Panc1 (cell line): ENCODE measurements at regions not wholly inside any gene's neighbourhood (a gene's known extent, or its start where the extent isn't known, plus 50 kb on each side); places are given as distances from the start of the nearest gene placed in this dataset.
"Not testable (repeated sequence)": the region's sequence is repeated elsewhere in the genome, so short reads cannot be mapped to it uniquely, and the experiment has no call there.

ENCODE experiments used
- ATAC-seq: fragments of 200-7000 bp; cut with Tn5 transposase; 2 replicates; pipeline ENCODE4 v1.9.1; 2020; ENCODE audit warnings: mild to moderate bottlenecking, moderate library complexity
- BruUV-seq: library from RNA; stranded (reverse); fragments of 400-500 nt; replicated peaks from 2 replicates; lab custom pipeline; 2021; lab: Mats Ljungman, UMichigan
- CTCF ChIA-PET: fragments of 300-600 bp; sonication (Branson Sonifier 250); formaldehyde crosslinking; loops from one replicate; lab custom pipeline; 2022; ENCODE audit warnings: antibody characterized with exemption; lab: Charles Lee
- POLR2A ChIA-PET: fragments of 300-600 bp; sonication (Branson Sonifier 250); formaldehyde crosslinking; loops from one replicate; lab custom pipeline; 2022; ENCODE audit warnings: antibody characterized with exemption; lab: Charles Lee
- DNase-seq: peaks from one replicate; pipeline ENCODE4 v3.0.0-alpha.2; 2010; ENCODE audit warnings: low read depth, low spot score
- H3K27ac ChIP-seq: 2 replicates; pipeline ENCODE4 v1.5.1; 2011; ENCODE audit warnings: mild to moderate bottlenecking, low read length, inconsistent platforms
- H3K27me3 ChIP-seq: fragments of 200-500 bp; sonication (Bioruptor generic); 2 replicates; pipeline ENCODE4 v1.6.0; 2014; ENCODE audit warnings: low read length, inconsistent platforms; ENCODE audit not compliant: control insufficient read depth, insufficient read depth
- H3K36me3 ChIP-seq: fragments of 200-500 bp; sonication (Bioruptor generic); 2 replicates; pipeline ENCODE4 v1.5.1; 2014; ENCODE audit warnings: inconsistent platforms, mild to moderate bottlenecking, low read length, moderate library complexity; ENCODE audit not compliant: control insufficient read depth, insufficient read depth
- H3K4me1 ChIP-seq: 2 replicates; pipeline ENCODE4 v1.5.1; 2011; ENCODE audit warnings: inconsistent platforms, mild to moderate bottlenecking, low read length, moderate library complexity; ENCODE audit not compliant: control insufficient read depth, insufficient read depth
- H3K4me3 ChIP-seq, 2 experiments: 2 replicates each; pipeline ENCODE4 v1.5.1; 2011 to 2012; ENCODE audit warnings: low read depth in 2 of 2, low read length in 2 of 2, mild to moderate bottlenecking in 2 of 2, inconsistent platforms in 1 of 2, moderate library complexity in 1 of 2
- H3K9me3 ChIP-seq: fragments of 200-500 bp; sonication (Bioruptor generic); 2 replicates; pipeline ENCODE4 v1.5.1; 2014; ENCODE audit warnings: low read depth, mild to moderate bottlenecking, inconsistent platforms, low read length, moderate library complexity; ENCODE audit not compliant: control insufficient read depth, insufficient read depth
- POLR2AphosphoS5 ChIP-seq: IDR thresholded peaks from 2 replicates; pipeline ENCODE4 v1.6.1; 2012; ENCODE audit warnings: mild to moderate bottlenecking, low read depth, low read length, moderate library complexity
- SIN3A ChIP-seq: IDR thresholded peaks from 2 replicates; pipeline ENCODE4 v1.6.1; 2012; ENCODE audit warnings: low read depth, mild to moderate bottlenecking, low read length, moderate library complexity, borderline replicate concordance; ENCODE audit not compliant: insufficient read depth
- TCF7L2 ChIP-seq: IDR thresholded peaks from 2 replicates; pipeline ENCODE4 v1.6.1; 2011; ENCODE audit warnings: mild to moderate bottlenecking, low read depth, low read length, inconsistent platforms
- in situ Hi-C: cut with HindIII; loops from 2 replicates; pipeline ENCODE4 v1.10.0; 2016; ENCODE audit warnings: low sequenced_read_pairs, low pct_unique_long_range_greater_than_20kb
- intact Hi-C: fragments of 100-400 bp; cut with micrococcal nuclease; formaldehyde crosslinking; loops from one replicate; pipeline ENCODE4 v1.10.0; 2022; ENCODE audit not compliant: unreplicated experiment
- TF ChIP-seq, protein P1 (sequence below), 2 experiments: IDR thresholded peaks; 2 replicates each; pipeline ENCODE4 v1.6.1; 2011 to 2012; ENCODE audit warnings: low read depth in 2 of 2, control low read depth in 1 of 2, low read length in 1 of 2, mild to moderate bottlenecking in 1 of 2, moderate library complexity in 1 of 2; ENCODE audit not compliant: insufficient read depth in 1 of 2
- TF ChIP-seq, protein P2 (sequence below): fragments of 450-650 bp; IDR thresholded peaks from 2 replicates; pipeline ENCODE4 v1.5.1; 2017; ENCODE audit warnings: mild to moderate bottlenecking

DNA sequence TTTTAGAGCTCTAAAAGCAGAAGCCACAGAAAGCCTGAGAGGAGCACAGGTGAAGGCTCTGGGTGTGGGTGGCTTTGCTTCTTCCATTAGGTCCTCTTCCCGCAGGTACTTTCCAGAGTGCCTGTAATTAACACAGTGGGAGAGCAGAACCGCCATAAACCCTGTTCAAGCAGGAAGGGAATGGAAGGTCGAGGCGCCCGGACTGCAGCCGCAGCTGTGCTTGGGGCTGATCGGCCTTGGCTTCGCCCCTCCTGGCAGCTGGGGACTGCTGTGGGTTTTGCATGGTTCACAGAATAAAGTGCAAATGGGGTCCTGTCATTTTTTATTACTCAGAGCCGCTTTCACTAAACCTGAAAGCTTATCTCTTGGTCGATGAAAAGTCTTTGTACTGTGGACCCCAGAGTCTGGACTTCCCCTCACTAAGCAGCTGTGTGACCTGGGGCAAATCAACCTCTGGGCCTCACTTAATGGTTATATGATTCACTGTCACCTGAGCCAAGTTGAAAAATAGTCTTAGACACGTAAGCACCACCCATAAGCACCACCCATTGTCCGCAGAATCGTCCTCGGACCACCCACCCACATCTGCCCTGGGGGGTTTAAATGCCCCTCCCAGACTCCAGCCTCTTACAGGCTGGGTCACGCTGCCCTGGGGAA lies 100.9 kb downstream of the XRCC2 start:
- Histone ChIP-seq H3K9me3 (no peaks in the 10 kb centered on the region), H3K36me3 (no peaks in the 10 kb centered on the region), H3K27me3 (no peaks in the 10 kb centered on the region), H3K27ac (no peak overlapping the region), H3K4me1 (peaks cover 3% of the 10 kb centered on the region; the same call in 1 of the 2 replicates), H3K4me3 (no peak overlapping the region)
- ChIA-PET CTCF (no interaction called here), POLR2A (no interaction called here)
- BruUV-seq: no TSS peak
- ATAC-seq (peak; percentile 60; the same call in 1 of the 2 replicates), DNase-seq (no peak)
- TF ChIP-seq, protein P1, sequence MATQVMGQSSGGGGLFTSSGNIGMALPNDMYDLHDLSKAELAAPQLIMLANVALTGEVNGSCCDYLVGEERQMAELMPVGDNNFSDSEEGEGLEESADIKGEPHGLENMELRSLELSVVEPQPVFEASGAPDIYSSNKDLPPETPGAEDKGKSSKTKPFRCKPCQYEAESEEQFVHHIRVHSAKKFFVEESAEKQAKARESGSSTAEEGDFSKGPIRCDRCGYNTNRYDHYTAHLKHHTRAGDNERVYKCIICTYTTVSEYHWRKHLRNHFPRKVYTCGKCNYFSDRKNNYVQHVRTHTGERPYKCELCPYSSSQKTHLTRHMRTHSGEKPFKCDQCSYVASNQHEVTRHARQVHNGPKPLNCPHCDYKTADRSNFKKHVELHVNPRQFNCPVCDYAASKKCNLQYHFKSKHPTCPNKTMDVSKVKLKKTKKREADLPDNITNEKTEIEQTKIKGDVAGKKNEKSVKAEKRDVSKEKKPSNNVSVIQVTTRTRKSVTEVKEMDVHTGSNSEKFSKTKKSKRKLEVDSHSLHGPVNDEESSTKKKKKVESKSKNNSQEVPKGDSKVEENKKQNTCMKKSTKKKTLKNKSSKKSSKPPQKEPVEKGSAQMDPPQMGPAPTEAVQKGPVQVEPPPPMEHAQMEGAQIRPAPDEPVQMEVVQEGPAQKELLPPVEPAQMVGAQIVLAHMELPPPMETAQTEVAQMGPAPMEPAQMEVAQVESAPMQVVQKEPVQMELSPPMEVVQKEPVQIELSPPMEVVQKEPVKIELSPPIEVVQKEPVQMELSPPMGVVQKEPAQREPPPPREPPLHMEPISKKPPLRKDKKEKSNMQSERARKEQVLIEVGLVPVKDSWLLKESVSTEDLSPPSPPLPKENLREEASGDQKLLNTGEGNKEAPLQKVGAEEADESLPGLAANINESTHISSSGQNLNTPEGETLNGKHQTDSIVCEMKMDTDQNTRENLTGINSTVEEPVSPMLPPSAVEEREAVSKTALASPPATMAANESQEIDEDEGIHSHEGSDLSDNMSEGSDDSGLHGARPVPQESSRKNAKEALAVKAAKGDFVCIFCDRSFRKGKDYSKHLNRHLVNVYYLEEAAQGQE (IDR thresholded peaks at IDR 0.05; ENCODE audit: insufficient read depth in 1 of 2, low read depth in 2 of 2, low read length in 1 of 2): no peak
- TF ChIP-seq POLR2AphosphoS5 (no peak), SIN3A (no peak), TCF7L2 (no peak)
- TF ChIP-seq, protein P2, sequence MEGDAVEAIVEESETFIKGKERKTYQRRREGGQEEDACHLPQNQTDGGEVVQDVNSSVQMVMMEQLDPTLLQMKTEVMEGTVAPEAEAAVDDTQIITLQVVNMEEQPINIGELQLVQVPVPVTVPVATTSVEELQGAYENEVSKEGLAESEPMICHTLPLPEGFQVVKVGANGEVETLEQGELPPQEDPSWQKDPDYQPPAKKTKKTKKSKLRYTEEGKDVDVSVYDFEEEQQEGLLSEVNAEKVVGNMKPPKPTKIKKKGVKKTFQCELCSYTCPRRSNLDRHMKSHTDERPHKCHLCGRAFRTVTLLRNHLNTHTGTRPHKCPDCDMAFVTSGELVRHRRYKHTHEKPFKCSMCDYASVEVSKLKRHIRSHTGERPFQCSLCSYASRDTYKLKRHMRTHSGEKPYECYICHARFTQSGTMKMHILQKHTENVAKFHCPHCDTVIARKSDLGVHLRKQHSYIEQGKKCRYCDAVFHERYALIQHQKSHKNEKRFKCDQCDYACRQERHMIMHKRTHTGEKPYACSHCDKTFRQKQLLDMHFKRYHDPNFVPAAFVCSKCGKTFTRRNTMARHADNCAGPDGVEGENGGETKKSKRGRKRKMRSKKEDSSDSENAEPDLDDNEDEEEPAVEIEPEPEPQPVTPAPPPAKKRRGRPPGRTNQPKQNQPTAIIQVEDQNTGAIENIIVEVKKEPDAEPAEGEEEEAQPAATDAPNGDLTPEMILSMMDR: no peak
- in situ Hi-C loops: no loop called here
- intact Hi-C loops: no loop called here

DNA sequence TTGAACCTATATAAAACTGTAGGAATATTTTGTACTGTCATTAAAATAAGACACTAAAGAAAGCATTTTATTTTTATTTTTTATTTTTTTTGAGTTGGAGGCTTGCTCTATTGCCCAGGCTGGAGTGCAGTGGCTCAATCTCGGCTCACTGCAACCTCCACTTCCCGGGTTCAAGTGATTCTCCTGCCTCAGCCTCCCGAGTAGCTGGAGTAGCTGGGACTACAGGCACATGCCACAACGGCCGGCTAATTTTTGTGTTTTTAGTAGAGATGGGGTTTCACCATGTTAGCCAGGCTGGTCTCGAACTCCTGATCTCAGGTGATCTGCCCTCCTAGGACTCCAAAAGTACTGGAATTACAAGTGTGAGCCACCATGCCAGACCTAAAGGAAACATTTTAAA lies 102.8 kb downstream of the XRCC2 start:
- H3K4me1 ChIP-seq, CTCF ChIA-PET, H3K27me3 ChIP-seq, H3K27ac ChIP-seq, BruUV-seq, H3K9me3 ChIP-seq, in situ Hi-C loops, DNase-seq, intact Hi-C loops, H3K36me3 ChIP-seq, POLR2A ChIA-PET, ATAC-seq, H3K4me3 ChIP-seq: not testable (repeated sequence)

DNA sequence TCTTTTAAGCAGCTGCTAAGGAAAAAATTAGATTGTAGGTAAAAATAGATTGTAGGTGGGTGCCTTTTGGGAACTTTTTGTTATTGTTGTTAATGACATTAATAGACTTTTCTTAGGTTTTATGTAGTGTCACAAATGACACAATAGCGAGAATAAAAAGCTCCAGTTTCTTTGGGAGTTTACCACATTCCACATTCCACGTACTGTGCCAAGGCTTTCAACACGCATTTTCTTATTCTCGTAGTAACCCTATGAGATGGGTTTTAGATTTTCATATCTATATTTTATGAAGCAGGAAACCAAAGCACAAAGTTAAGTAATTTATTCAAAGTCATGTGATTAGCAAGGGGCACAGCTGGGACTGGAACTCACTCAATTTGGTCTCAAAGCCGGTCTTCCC lies 103.8 kb downstream of the XRCC2 start:
- no peak overlapping the region for H3K27ac ChIP-seq

More for the DNA sequence above, 103.8 kb downstream of the XRCC2 start:
- H3K4me3 ChIP-seq: no peak overlapping the region
- TF ChIP-seq TCF7L2: no peak
- TF ChIP-seq, protein P2: no peak
- DNase-seq (no peak), ATAC-seq (no peak)
- H3K4me1 ChIP-seq: peaks cover 3% of the 10 kb centered on the region; the same call in 1 of the 2 replicates
- in situ Hi-C loops: no loop called here
- POLR2A ChIA-PET: no interaction called here
- CTCF ChIA-PET: no interaction called here
- no peaks in the 10 kb centered on the region for H3K27me3 ChIP-seq
- no peaks in the 10 kb centered on the region for H3K9me3 ChIP-seq
- no TSS peak for BruUV-seq
- no peaks in the 10 kb centered on the region for H3K36me3 ChIP-seq
- intact Hi-C loops: no loop called here
